IMR-90 (cell line): ENCODE measurements at regions not wholly inside any gene's neighbourhood (a gene's known extent, or its start where the extent isn't known, plus 50 kb on each side); places are given as distances from the start of the nearest gene placed in this dataset.

Experiments used
- ATAC-seq: fragments of 200-7000 bp; cut with Tn5 transposase; 2 replicates; pipeline ENCODE4 v1.9.1; 2020; ENCODE audit warnings: low read depth, mild to moderate bottlenecking, moderate library complexity
- BruUV-seq: library from RNA; stranded (reverse); fragments of 400-500 nt; replicated peaks from 2 replicates; lab custom pipeline; 2021; lab: Mats Ljungman, UMichigan
- CTCF ChIA-PET: fragments of 300-600 bp; formaldehyde crosslinking; extraction: SDS; loops from one replicate; lab custom pipeline; 2021; ENCODE audit warnings: antibody characterized with exemption; lab: Yijun Ruan, JAX
- POLR2A ChIA-PET: fragments of 300-600 bp; sonication (Branson Sonifier 250); formaldehyde crosslinking; loops from one replicate; lab custom pipeline; 2022; ENCODE audit warnings: antibody characterized with exemption; ENCODE audit not compliant: unreplicated experiment; lab: Charles Lee
- DNase-seq: peaks from one replicate; pipeline ENCODE4 v3.0.0; 2013
- H2AFZ ChIP-seq: replicated peaks from 2 replicates; pipeline ENCODE3; 2013; ENCODE audit warnings: low read length, mild to moderate bottlenecking; ENCODE audit not compliant: poor library complexity
- H2AK5ac ChIP-seq: 2 replicates; pipeline ENCODE4 v1.6.1; 2013; ENCODE audit warnings: low read depth, low read length, inconsistent platforms
- H2AK9ac ChIP-seq: replicated peaks from 2 replicates; pipeline ENCODE3; 2013; ENCODE audit warnings: mild to moderate bottlenecking, low read depth, low read length, moderate library complexity; ENCODE audit not compliant: poor library complexity
- H2BK120ac ChIP-seq: 2 replicates; pipeline ENCODE4 v1.6.1; 2013; ENCODE audit warnings: low read depth, low read length, inconsistent platforms
- H2BK15ac ChIP-seq: 3 replicates; pipeline ENCODE4 v1.6.1; 2013; ENCODE audit warnings: low read depth, low read length, inconsistent platforms
- H2BK20ac ChIP-seq: 2 replicates; pipeline ENCODE4 v1.6.1; 2013; ENCODE audit warnings: low read depth, mild to moderate bottlenecking, inconsistent platforms, low read length, moderate library complexity
- H2BK5ac ChIP-seq: 2 replicates; pipeline ENCODE4 v1.6.1; 2013; ENCODE audit warnings: mild to moderate bottlenecking, low read depth, low read length, inconsistent platforms; ENCODE audit not compliant: poor library complexity, severe bottlenecking
- H3K14ac ChIP-seq: replicated peaks from 2 replicates; pipeline ENCODE4 v1.6.1; 2013; ENCODE audit warnings: low read depth, low read length, inconsistent platforms
- H3K18ac ChIP-seq: 2 replicates; pipeline ENCODE4 v1.6.1; 2013; ENCODE audit warnings: low read depth, low read length, control low read depth
- H3K23ac ChIP-seq: 2 replicates; pipeline ENCODE4 v1.6.1; 2013; ENCODE audit warnings: low read depth, low read length, inconsistent platforms
- H3K27ac ChIP-seq: 2 replicates; pipeline ENCODE4 v1.5.1; 2013; ENCODE audit warnings: mild to moderate bottlenecking, control low read depth, low read length; ENCODE audit not compliant: insufficient read depth
- H3K27me3 ChIP-seq: 2 replicates; pipeline ENCODE4 v1.6.1; 2013; ENCODE audit warnings: low read length; ENCODE audit not compliant: control insufficient read depth, insufficient read depth
- H3K36me3 ChIP-seq: 2 replicates; pipeline ENCODE4 v1.6.1; 2013; ENCODE audit warnings: low read length, mixed read lengths; ENCODE audit not compliant: control insufficient read depth, insufficient read depth
- H3K4ac ChIP-seq: 2 replicates; pipeline ENCODE4 v1.6.1; 2013; ENCODE audit warnings: low read depth, low read length, inconsistent platforms
- H3K4me1 ChIP-seq: 2 replicates; pipeline ENCODE4 v1.6.1; 2013; ENCODE audit warnings: low read length, mixed read lengths; ENCODE audit not compliant: control insufficient read depth, insufficient read depth
- H3K4me2 ChIP-seq: 2 replicates; pipeline ENCODE4 v1.6.1; 2013; ENCODE audit warnings: low read depth, mild to moderate bottlenecking, control low read depth, low read length, moderate library complexity
- H3K4me3 ChIP-seq: 2 replicates; pipeline ENCODE4 v1.5.1; 2013; ENCODE audit warnings: low read depth, mild to moderate bottlenecking, control low read depth, low read length, moderate library complexity; ENCODE audit not compliant: insufficient read depth
- H3K56ac ChIP-seq: 2 replicates; pipeline ENCODE4 v1.6.1; 2013; ENCODE audit warnings: low read length, inconsistent platforms; ENCODE audit not compliant: insufficient read depth; ENCODE audit errors: extremely low read depth
- H3K79me1 ChIP-seq, 2 experiments: 2 replicates each; pipeline ENCODE4 v1.6.1; 2013; ENCODE audit warnings: low read length in 2 of 2, inconsistent platforms in 1 of 2, low read depth in 1 of 2
- H3K9ac ChIP-seq: 2 replicates; pipeline ENCODE4 v1.6.1; 2013; ENCODE audit warnings: low read depth, low read length, control low read depth
- H3K9me1 ChIP-seq: 2 replicates; pipeline ENCODE4 v1.6.1; 2013; ENCODE audit warnings: low read length, inconsistent platforms; ENCODE audit not compliant: insufficient read depth
- H3K9me3 ChIP-seq: 2 replicates; pipeline ENCODE4 v1.6.1; 2013; ENCODE audit warnings: low read length; ENCODE audit not compliant: control insufficient read depth, insufficient read depth
- H4K20me1 ChIP-seq: 2 replicates; pipeline ENCODE4 v1.6.1; 2013; ENCODE audit warnings: low read length, inconsistent platforms; ENCODE audit not compliant: insufficient read depth
- H4K5ac ChIP-seq: 2 replicates; pipeline ENCODE4 v1.6.1; 2013; ENCODE audit warnings: mild to moderate bottlenecking, low read depth, low read length, control low read depth
- H4K8ac ChIP-seq, 2 experiments: 2 replicates each; pipeline ENCODE4 v1.6.1; 2013; ENCODE audit warnings: low read depth in 2 of 2, low read length in 2 of 2, control low read depth in 1 of 2, inconsistent platforms in 1 of 2
- H4K91ac ChIP-seq: 2 replicates; pipeline ENCODE4 v1.6.1; 2013; ENCODE audit warnings: low read depth, low read length, inconsistent platforms; ENCODE audit not compliant: insufficient read depth
- CEBPB ChIP-seq: IDR thresholded peaks from 2 replicates; pipeline ENCODE4 v1.6.1; 2012; ENCODE audit warnings: low read depth, low read length, improper control_type of control experiment
- CHD1 ChIP-seq: IDR thresholded peaks from 2 replicates; pipeline ENCODE4 v1.6.1; 2012; ENCODE audit warnings: low read depth, low read length, improper control_type of control experiment
- FOS ChIP-seq: fragments of 150-350 bp; IDR thresholded peaks from 2 replicates; pipeline ENCODE4 v1.6.1; 2016; ENCODE audit warnings: low read depth, low read length
- MAFK ChIP-seq: IDR thresholded peaks from 2 replicates; pipeline ENCODE4 v1.6.1; 2012; ENCODE audit warnings: low read depth, low read length, improper control_type of control experiment
- MAZ ChIP-seq: IDR thresholded peaks from 2 replicates; pipeline ENCODE4 v1.6.1; 2012; ENCODE audit warnings: low read depth, mild to moderate bottlenecking, low read length, improper control_type of control experiment, moderate library complexity, borderline replicate concordance
- MXI1 ChIP-seq: IDR thresholded peaks from 2 replicates; pipeline ENCODE4 v1.6.1; 2012; ENCODE audit warnings: low read depth, mild to moderate bottlenecking, low read length, moderate library complexity, borderline replicate concordance
- POLR2A ChIP-seq: IDR thresholded peaks from 2 replicates; pipeline ENCODE4 v1.6.1; 2012; ENCODE audit warnings: mild to moderate bottlenecking, low read depth, low read length
- RAD21 ChIP-seq: IDR thresholded peaks from 2 replicates; pipeline ENCODE4 v1.6.1; 2012; ENCODE audit warnings: low read length, improper control_type of control experiment
- RFX5 ChIP-seq: IDR thresholded peaks from 2 replicates; pipeline ENCODE4 v1.8.0; 2012; ENCODE audit warnings: low read depth, mild to moderate bottlenecking, low read length, moderate library complexity
- SMC3 ChIP-seq: fragments of 150-350 bp; IDR thresholded peaks from 2 replicates; pipeline ENCODE4 v1.6.1; 2016; ENCODE audit warnings: low read depth, mild to moderate bottlenecking, antibody characterized with exemption, low read length, moderate library complexity
- WGBS, 2 experiments: methylation state at CpG; one replicate each; pipeline versions ENCODE4 v1.1.5 to v1.1.7; 2013; ENCODE audit warnings: missing lambda C conversion rate in 2 of 2; ENCODE audit not compliant: insufficient read length in 1 of 2; ENCODE audit errors: extremely low coverage in 2 of 2; 5-methylcytosine and 5-hydroxymethylcytosine counted together
- dilution Hi-C: fragments of 300-500 bp; cut with HindIII; formaldehyde crosslinking; loops from one replicate; pipeline ENCODE4 v1.14.3; 2018; ENCODE audit warnings: low sequenced_read_pairs; ENCODE audit not compliant: unreplicated experiment
- in situ Hi-C: fragments of 300-500 bp; cut with MboI; formaldehyde crosslinking; loops from 3 replicates; pipeline ENCODE4 v1.14.3; 2019; ENCODE audit warnings: low sequenced_read_pairs, inconsistent platforms, mixed read lengths
- intact Hi-C: fragments of 100-400 bp; cut with micrococcal nuclease; formaldehyde crosslinking; loops from 2 replicates; pipeline ENCODE4 v1.10.0; 2022
- TF ChIP-seq, protein P1 (sequence below): fragments of 150-350 bp; IDR thresholded peaks from 2 replicates; pipeline ENCODE4 v1.6.1; 2017; ENCODE audit warnings: mild to moderate bottlenecking, antibody characterized with exemption, low read length, low read depth

DNA sequence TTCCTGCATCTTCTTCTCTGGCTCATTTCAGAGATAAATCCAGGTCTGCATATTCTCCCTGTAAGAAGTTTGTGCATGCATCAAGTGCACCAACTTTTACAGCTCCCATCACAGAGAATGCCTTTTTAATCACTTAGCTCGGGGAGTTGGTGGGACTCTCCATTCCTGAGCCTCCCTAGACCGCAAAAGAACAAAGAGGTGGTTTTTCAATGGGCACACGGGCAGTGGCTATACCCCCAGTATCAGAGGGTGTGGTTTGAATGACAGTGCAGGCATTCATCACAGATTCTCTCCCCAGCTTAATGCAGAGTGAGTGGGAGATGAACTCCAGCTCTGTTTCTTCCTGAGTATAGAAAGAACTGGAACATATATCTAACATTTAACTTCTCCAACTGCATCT lies 264.7 kb upstream of the NR4A3 start:
- H3K79me1 ChIP-seq = no peaks in the 10 kb centered on the region
- BruUV-seq = no TSS peak
- H2AFZ ChIP-seq = no peak overlapping the region
- no peak overlapping the region for H3K9ac ChIP-seq
- in situ Hi-C loops = no loop called here
- H3K27ac ChIP-seq = no peak overlapping the region
- H2AK9ac ChIP-seq = no peak overlapping the region
- H4K91ac ChIP-seq = no peak overlapping the region
- CTCF ChIA-PET = no interaction called here
- no peak overlapping the region for H4K5ac ChIP-seq
- dilution Hi-C loops = no loop called here
- POLR2A ChIA-PET = no interaction called here
- H3K4me3 ChIP-seq = no peak overlapping the region
- peaks cover 10% of the 10 kb centered on the region for H3K27me3 ChIP-seq
- WGBS, 2 experiments = no CpG with 5 or more reads among the region's 3 CpGs
- H4K8ac ChIP-seq = no peak overlapping the region
- intact Hi-C loops = no loop called here
- no peaks in the 10 kb centered on the region for H4K20me1 ChIP-seq
- no peaks in the 10 kb centered on the region for H3K4me1 ChIP-seq
- no peak for TF ChIP-seq POLR2A
- no peak for TF ChIP-seq RFX5
- TF ChIP-seq MAZ = no peak
- TF ChIP-seq MAFK = no peak
- TF ChIP-seq CEBPB = no peak
- no peak for TF ChIP-seq MXI1
- no peak for TF ChIP-seq CHD1
- TF ChIP-seq SMC3 = no peak
- TF ChIP-seq, protein P1, sequence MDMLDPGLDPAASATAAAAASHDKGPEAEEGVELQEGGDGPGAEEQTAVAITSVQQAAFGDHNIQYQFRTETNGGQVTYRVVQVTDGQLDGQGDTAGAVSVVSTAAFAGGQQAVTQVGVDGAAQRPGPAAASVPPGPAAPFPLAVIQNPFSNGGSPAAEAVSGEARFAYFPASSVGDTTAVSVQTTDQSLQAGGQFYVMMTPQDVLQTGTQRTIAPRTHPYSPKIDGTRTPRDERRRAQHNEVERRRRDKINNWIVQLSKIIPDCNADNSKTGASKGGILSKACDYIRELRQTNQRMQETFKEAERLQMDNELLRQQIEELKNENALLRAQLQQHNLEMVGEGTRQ = no peak
- TF ChIP-seq FOS = no peak
- TF ChIP-seq RAD21 = no peak
- no peak overlapping the region for H2BK15ac ChIP-seq
- no peaks in the 10 kb centered on the region for H3K9me3 ChIP-seq
- H3K36me3 ChIP-seq = no peaks in the 10 kb centered on the region
- no peaks in the 10 kb centered on the region for H3K9me1 ChIP-seq
- no peak overlapping the region for H2BK120ac ChIP-seq
- no peak overlapping the region for H2BK5ac ChIP-seq
- no peak overlapping the region for H3K4ac ChIP-seq
- no peak overlapping the region for H3K23ac ChIP-seq
- no peak overlapping the region for H3K18ac ChIP-seq
- H3K14ac ChIP-seq = no peak overlapping the region
- no peak overlapping the region for H3K56ac ChIP-seq
- DNase-seq (no peak), ATAC-seq (no peak)
- H2AK5ac ChIP-seq = no peak overlapping the region
- H3K4me2 ChIP-seq = no peak overlapping the region
- no peak overlapping the region for H2BK20ac ChIP-seq
